ENCODE measurements at regions not wholly inside any gene's neighbourhood (a gene's known extent, or its start where the extent isn't known, plus 50 kb on each side); places are given as distances from the start of the nearest gene placed in this dataset.
"Not testable (repeated sequence)": the region's sequence is repeated elsewhere in the genome, so short reads cannot be mapped to it uniquely, and the experiment has no call there.

GRCh38 chr22:22754961-22755777 lies 110.8 kb downstream of the GGTLC2 start:
- no peak for DNase-seq (ENCODE audit: low read depth, low spot score)
- no peak overlapping the region for H3K27ac ChIP-seq

- DNase-seq (ENCODE audit: low read depth, low spot score), result no peak
- no peak overlapping the region for H3K27ac ChIP-seq
Measured at GRCh38 chr22:22755778-22756100, 111.3 kb downstream of the GGTLC2 start.

- no peak for DNase-seq (ENCODE audit: low read depth, low spot score)
- no peak overlapping the region for H3K27ac ChIP-seq
Measured at GRCh38 chr22:22756109-22756508, 111.7 kb downstream of the GGTLC2 start.

- not testable (repeated sequence) for DNase-seq (ENCODE audit: low read depth, low spot score); H3K27ac ChIP-seq
Measured at GRCh38 chr22:22756551-22757201, 112.3 kb downstream of the GGTLC2 start.

GRCh38 chr22:22758101-22758807 lies 113.8 kb downstream of the GGTLC2 start:
- H3K27ac ChIP-seq; DNase-seq (ENCODE audit: low read depth, low spot score): not testable (repeated sequence)

GRCh38 chr22:22759371-22759770 lies 115.0 kb downstream of the GGTLC2 start:
- no peak for DNase-seq (ENCODE audit: low read depth, low spot score)
- no peak overlapping the region for H3K27ac ChIP-seq

- H3K27ac ChIP-seq, result no peak overlapping the region
- no peak for DNase-seq (ENCODE audit: low read depth, low spot score)
Measured at GRCh38 chr22:22759889-22760546, 115.6 kb downstream of the GGTLC2 start.

- no peak for DNase-seq (ENCODE audit: low read depth, low spot score)
- no peak overlapping the region for H3K27ac ChIP-seq
Measured at GRCh38 chr22:22761606-22761962, 117.2 kb downstream of the GGTLC2 start.

GRCh38 chr22:22761963-22762772 lies 117.8 kb downstream of the GGTLC2 start:
- no peak for DNase-seq (ENCODE audit: low read depth, low spot score)
- no peak overlapping the region for H3K27ac ChIP-seq

GRCh38 chr22:22763512-22763911 lies 119.1 kb downstream of the GGTLC2 start:
- no peak overlapping the region for H3K27ac ChIP-seq
- no peak for DNase-seq (ENCODE audit: low read depth, low spot score)

- no peak for DNase-seq (ENCODE audit: low read depth, low spot score)
- H3K27ac ChIP-seq, result no peak overlapping the region
Measured at GRCh38 chr22:22764085-22764484, 119.7 kb downstream of the GGTLC2 start.

GRCh38 chr22:22767876-22768602 lies 119.6 kb upstream of the IGLL5 start:
- no peak for DNase-seq (ENCODE audit: low read depth, low spot score)
- no peak overlapping the region for H3K27ac ChIP-seq

GRCh38 chr22:22768885-22769284 lies 118.7 kb upstream of the IGLL5 start:
- no peak overlapping the region for H3K27ac ChIP-seq
- DNase-seq (ENCODE audit: low read depth, low spot score), result no peak

GRCh38 chr22:22769434-22770279 lies 118.0 kb upstream of the IGLL5 start:
- no peak for DNase-seq (ENCODE audit: low read depth, low spot score)
- H3K27ac ChIP-seq, result no peak overlapping the region

- H3K27ac ChIP-seq, result no peak overlapping the region
- DNase-seq (ENCODE audit: low read depth, low spot score), result no peak
Measured at GRCh38 chr22:22770280-22770871, 117.2 kb upstream of the IGLL5 start.

- DNase-seq (ENCODE audit: low read depth, low spot score), result no peak
- no peak overlapping the region for H3K27ac ChIP-seq
Measured at GRCh38 chr22:22770881-22771280, 116.7 kb upstream of the IGLL5 start.

- no peak for DNase-seq (ENCODE audit: low read depth, low spot score)
- H3K27ac ChIP-seq, result no peak overlapping the region
Measured at GRCh38 chr22:22771696-22772377, 115.8 kb upstream of the IGLL5 start.

GRCh38 chr22:22772396-22772795 lies 115.2 kb upstream of the IGLL5 start:
- no peak for DNase-seq (ENCODE audit: low read depth, low spot score)
- H3K27ac ChIP-seq, result no peak overlapping the region

Measured in epithelial cell of prostate (primary cell).